ENCODE measurements at regions not wholly inside any gene's neighbourhood (a gene's known extent, or its start where the extent isn't known, plus 50 kb on each side); places are given as distances from the start of the nearest gene placed in this dataset.

- TF ChIP-seq SRF (IDR thresholded peaks at IDR 0.05; ENCODE audit: low read depth): no peak
- no peak for TF ChIP-seq TCF7L2 (IDR thresholded peaks at IDR 0.05; ENCODE audit: borderline replicate concordance, extremely low read depth, insufficient read depth, insufficient read length)
- TF ChIP-seq MAX (IDR thresholded peaks at IDR 0.05): no peak
- TF ChIP-seq EZH2 (IDR thresholded peaks at IDR 0.05): no peak
- TF ChIP-seq POLR2A (IDR thresholded peaks at IDR 0.05; ENCODE audit: borderline replicate concordance, extremely low read depth, insufficient read depth, insufficient read length): no peak
- no peak for TF ChIP-seq YY1 (IDR thresholded peaks at IDR 0.05; ENCODE audit: extremely low read depth, insufficient replicate concordance, low read depth, low read length)
- TF ChIP-seq ZBTB33 (IDR thresholded peaks at IDR 0.05; ENCODE audit: extremely low read depth, insufficient replicate concordance, low read length): no peak
- TF ChIP-seq JUND (IDR thresholded peaks at IDR 0.05): no peak
- TF ChIP-seq CTCF (IDR thresholded peaks at IDR 0.05 in 2 of 3, conservative IDR thresholded peaks at IDR 0.05 in 1 of 3; ENCODE audit: borderline replicate concordance in 1 of 3, insufficient read depth in 1 of 3, low read depth in 2 of 3, low read length in 2 of 3): no peak
- TF ChIP-seq SIN3A (IDR thresholded peaks at IDR 0.05; ENCODE audit: low read depth): no peak
- TF ChIP-seq EZH2phosphoT487 (IDR thresholded peaks at IDR 0.05; ENCODE audit: borderline replicate concordance): no peak
- TF ChIP-seq SP1 (IDR thresholded peaks at IDR 0.05; ENCODE audit: low read depth): no peak
- TF ChIP-seq ZNF274 (IDR thresholded peaks at IDR 0.05; ENCODE audit: low read depth, low read length): no peak
These were observed 513.7 kb upstream of the ID2 start for GRCh38 chr2:8168022-8168717.
